Stomach (tissue), 8 donors: ENCODE measurements at regions not wholly inside any gene's neighbourhood (a gene's known extent, or its start where the extent isn't known, plus 50 kb on each side); places are given as distances from the start of the nearest gene placed in this dataset.

Experiments used
- DNase-seq, 2 donors: peaks; one replicate each; pipeline versions ENCODE4 v3.0.0 to v3.0.0-alpha.2; 2013 to 2019
- H3K27ac ChIP-seq, 5 donors: fragments of 200-600 bp in 4 of 5; sonication (generic) in 4 of 5; one replicate each; pipeline ENCODE4 v1.5.1; 2013 to 2019; ENCODE audit warnings: mild to moderate bottlenecking in 1 of 5, moderate library complexity in 1 of 5
- H3K27me3 ChIP-seq, 3 donors: fragments of 200-600 bp; sonication (generic); one replicate each; pipeline ENCODE4 v1.5.1; 2017 to 2019; ENCODE audit warnings: mixed run types in 1 of 3
- H3K36me3 ChIP-seq, 4 donors: fragments of 200-600 bp; sonication (generic); 1 replicate in 3 of 4; 2 replicates in 1 of 4; pipeline ENCODE4 v1.5.1; 2016 to 2019
- H3K4me1 ChIP-seq, 4 donors: fragments of 200-600 bp; sonication (generic); one replicate each; pipeline ENCODE4 v1.5.1; 2016 to 2019
- H3K4me3 ChIP-seq, 4 donors: fragments of 200-600 bp; sonication (generic) in 3 of 4; one replicate each; pipeline ENCODE4 v1.5.1; 2016 to 2019; ENCODE audit warnings: mild to moderate bottlenecking in 1 of 4
- H3K9me3 ChIP-seq, 4 donors: fragments of 200-600 bp; sonication (generic); one replicate each; pipeline ENCODE4 v1.5.1; 2016 to 2019
- EP300 ChIP-seq: sonication (generic); formaldehyde crosslinking; IDR thresholded peaks from one replicate; pipeline ENCODE4 v1.6.1; 2017; ENCODE audit warnings: antibody characterized with exemption
- POLR2A ChIP-seq, 4 donors: fragments of 450-650 bp; IDR thresholded peaks; one replicate each; pipeline ENCODE4 v1.6.1; 2016; ENCODE audit warnings: antibody characterized with exemption in 4 of 4, control low read depth in 2 of 4, mild to moderate bottlenecking in 1 of 4, moderate library complexity in 1 of 4
- POLR2AphosphoS5 ChIP-seq, 3 donors: sonication (generic); formaldehyde crosslinking; IDR thresholded peaks; one replicate each; pipeline ENCODE4 v1.6.1; 2016; ENCODE audit warnings: antibody characterized with exemption in 3 of 3
- WGBS, 5 donors: extraction: QIAGEN DNeasy Blood & Tissue Kit in 3 of 5; methylation state at CpG; one replicate each; pipeline versions ENCODE4 v1.1.5 to v1.1.7; 2013 to 2018; 5-methylcytosine and 5-hydroxymethylcytosine counted together
- intact Hi-C: fragments of 100-400 bp; cut with DNase I; formaldehyde crosslinking; loops from one replicate; pipeline ENCODE4 v1.15.1; 2023; ENCODE audit warnings: low total_unique reads
- TF ChIP-seq, protein P1 (sequence below), 7 experiments: fragments of 450-650 bp in 4 of 7; fragments of 200-600 bp in 3 of 7; sonication (generic) in 3 of 7; IDR thresholded peaks; one replicate each; pipeline ENCODE4 v1.5.1; 2016 to 2019; ENCODE audit warnings: antibody characterized with exemption in 7 of 7, control low read depth in 2 of 7, mild to moderate bottlenecking in 1 of 7
- donor health status: healthy with polysubstance abuse.
- donor health status: Bipolar disorder and iron deficiency.
- donor health status: healthy.

GRCh38 chr14:54085841-54086240, 129.2 kb upstream of the BMP4 start:
- Histone ChIP-seq H3K27me3 (no peaks in the 10 kb centered on the region), H3K4me1 (no peaks in the 10 kb centered on the region), H3K27ac (peak overlapping the region in 2 of 5 donors; percentile 40 to 45), H3K36me3 (no peaks in the 10 kb centered on the region), H3K4me3 (no peak overlapping the region), H3K9me3 (no peaks in the 10 kb centered on the region)
- intact Hi-C loops = no loop called here
- TF ChIP-seq POLR2AphosphoS5 (IDR thresholded peaks at IDR 0.05) (no peak), POLR2A (IDR thresholded peaks at IDR 0.05) (no peak), EP300 (no peak)
- TF ChIP-seq, protein P1, sequence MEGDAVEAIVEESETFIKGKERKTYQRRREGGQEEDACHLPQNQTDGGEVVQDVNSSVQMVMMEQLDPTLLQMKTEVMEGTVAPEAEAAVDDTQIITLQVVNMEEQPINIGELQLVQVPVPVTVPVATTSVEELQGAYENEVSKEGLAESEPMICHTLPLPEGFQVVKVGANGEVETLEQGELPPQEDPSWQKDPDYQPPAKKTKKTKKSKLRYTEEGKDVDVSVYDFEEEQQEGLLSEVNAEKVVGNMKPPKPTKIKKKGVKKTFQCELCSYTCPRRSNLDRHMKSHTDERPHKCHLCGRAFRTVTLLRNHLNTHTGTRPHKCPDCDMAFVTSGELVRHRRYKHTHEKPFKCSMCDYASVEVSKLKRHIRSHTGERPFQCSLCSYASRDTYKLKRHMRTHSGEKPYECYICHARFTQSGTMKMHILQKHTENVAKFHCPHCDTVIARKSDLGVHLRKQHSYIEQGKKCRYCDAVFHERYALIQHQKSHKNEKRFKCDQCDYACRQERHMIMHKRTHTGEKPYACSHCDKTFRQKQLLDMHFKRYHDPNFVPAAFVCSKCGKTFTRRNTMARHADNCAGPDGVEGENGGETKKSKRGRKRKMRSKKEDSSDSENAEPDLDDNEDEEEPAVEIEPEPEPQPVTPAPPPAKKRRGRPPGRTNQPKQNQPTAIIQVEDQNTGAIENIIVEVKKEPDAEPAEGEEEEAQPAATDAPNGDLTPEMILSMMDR (IDR thresholded peaks at IDR 0.05) = no peak
- 55 to 77% (median 74%) methylated on average over 4 of the region's 4 CpGs for WGBS, 5 donors
- no peak for DNase-seq

GRCh38 chr14:54086767-54087166, 130.1 kb upstream of the BMP4 start:
- Histone ChIP-seq H3K27ac (peak overlapping the region in 2 of 5 donors; percentile 16 to 57), H3K9me3 (no peaks in the 10 kb centered on the region), H3K4me1 (no peaks in the 10 kb centered on the region), H3K27me3 (no peaks in the 10 kb centered on the region), H3K4me3 (no peak overlapping the region), H3K36me3 (no peaks in the 10 kb centered on the region)
- DNase-seq = peak in 1 of 2 donors; percentile 72
- 61 to 83% (median 76%) methylated on average over 7 of the region's 7 CpGs for WGBS, 5 donors
- no peak for TF ChIP-seq EP300
- TF ChIP-seq, protein P1 (IDR thresholded peaks at IDR 0.05) = no peak
- TF ChIP-seq POLR2AphosphoS5 (IDR thresholded peaks at IDR 0.05) = peak in 2 of 3 donors; percentile 68 to 77
- TF ChIP-seq POLR2A (IDR thresholded peaks at IDR 0.05) = no peak
- intact Hi-C loops = no loop called here

DNA sequence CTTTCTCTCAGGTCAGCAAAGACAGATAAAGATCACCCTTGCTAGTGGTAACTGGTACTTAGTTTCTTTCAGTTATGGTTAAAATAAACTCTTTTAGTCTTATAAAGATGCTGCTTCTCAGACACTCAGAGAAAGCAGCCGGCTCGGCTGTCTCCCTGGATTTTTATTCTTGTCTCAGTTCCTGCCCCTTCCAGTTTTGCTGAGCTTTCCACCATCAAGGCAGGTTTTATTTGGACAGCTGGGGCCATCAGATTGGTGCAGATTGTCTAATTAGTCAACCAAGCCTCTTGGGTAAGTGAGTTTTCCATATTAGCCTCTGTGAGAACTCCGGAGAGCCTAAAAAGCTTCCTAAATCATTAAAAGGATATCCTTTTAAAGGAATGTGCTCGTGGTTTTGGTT, 130.8 kb upstream of the BMP4 start:
- Histone ChIP-seq H3K4me1 (no peaks in the 10 kb centered on the region), H3K27me3 (no peaks in the 10 kb centered on the region), H3K27ac (peak overlapping the region in 2 of 5 donors; percentile 16 to 57), H3K9me3 (no peaks in the 10 kb centered on the region), H3K36me3 (no peaks in the 10 kb centered on the region), H3K4me3 (no peak overlapping the region)
- intact Hi-C loops = no loop called here
- WGBS, 5 donors = 45 to 63% (median 57%) methylated on average over 4 of the region's 4 CpGs
- TF ChIP-seq, protein P1 (IDR thresholded peaks at IDR 0.05) = no peak
- no peak for TF ChIP-seq POLR2A (IDR thresholded peaks at IDR 0.05)
- no peak for TF ChIP-seq POLR2AphosphoS5 (IDR thresholded peaks at IDR 0.05)
- no peak for TF ChIP-seq EP300
- no peak for DNase-seq

DNA sequence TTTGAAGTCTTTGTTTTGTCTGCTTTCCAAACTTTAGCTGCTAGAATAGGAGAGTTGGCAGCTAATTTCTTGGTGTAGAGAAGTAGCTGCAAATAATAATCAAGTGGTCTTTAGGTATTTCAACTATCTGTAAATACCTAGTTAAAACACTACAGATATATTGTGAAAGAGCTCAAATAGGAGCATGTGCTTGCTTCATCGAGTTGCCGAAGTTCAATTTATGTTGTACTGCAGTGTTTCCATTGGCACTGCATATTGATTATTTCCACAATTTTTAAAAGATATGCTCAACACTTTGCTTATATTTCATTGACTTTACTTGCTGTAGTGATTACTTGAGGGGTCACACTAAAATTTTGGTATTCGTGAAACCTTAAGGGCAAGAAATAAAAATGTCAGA, 131.6 kb upstream of the BMP4 start:
- H3K27me3 ChIP-seq = no peaks in the 10 kb centered on the region
- DNase-seq = no peak
- H3K4me3 ChIP-seq = no peak overlapping the region
- H3K27ac ChIP-seq = no peak overlapping the region
- no peaks in the 10 kb centered on the region for H3K36me3 ChIP-seq
- intact Hi-C loops = no loop called here
- 89 to 96% (median 93%) methylated on average over 3 of the region's 3 CpGs for WGBS, 5 donors
- H3K9me3 ChIP-seq = peaks cover 0 to 8% (median under 1%) of the 10 kb centered on the region in 4 donors
- H3K4me1 ChIP-seq = no peaks in the 10 kb centered on the region
- no peak for TF ChIP-seq POLR2AphosphoS5 (IDR thresholded peaks at IDR 0.05)
- TF ChIP-seq, protein P1 (IDR thresholded peaks at IDR 0.05) = no peak
- TF ChIP-seq EP300 = no peak
- no peak for TF ChIP-seq POLR2A (IDR thresholded peaks at IDR 0.05)
